NCI-H2107 (cell line): ENCODE measurements at regions not wholly inside any gene's neighbourhood (a gene's known extent, or its start where the extent isn't known, plus 50 kb on each side); places are given as distances from the start of the nearest gene placed in this dataset.

ENCODE experiments used
- DNase-seq: peaks from one replicate; lab custom pipeline; 2025; lab: John Stamatoyannopoulos, UW

DNA sequence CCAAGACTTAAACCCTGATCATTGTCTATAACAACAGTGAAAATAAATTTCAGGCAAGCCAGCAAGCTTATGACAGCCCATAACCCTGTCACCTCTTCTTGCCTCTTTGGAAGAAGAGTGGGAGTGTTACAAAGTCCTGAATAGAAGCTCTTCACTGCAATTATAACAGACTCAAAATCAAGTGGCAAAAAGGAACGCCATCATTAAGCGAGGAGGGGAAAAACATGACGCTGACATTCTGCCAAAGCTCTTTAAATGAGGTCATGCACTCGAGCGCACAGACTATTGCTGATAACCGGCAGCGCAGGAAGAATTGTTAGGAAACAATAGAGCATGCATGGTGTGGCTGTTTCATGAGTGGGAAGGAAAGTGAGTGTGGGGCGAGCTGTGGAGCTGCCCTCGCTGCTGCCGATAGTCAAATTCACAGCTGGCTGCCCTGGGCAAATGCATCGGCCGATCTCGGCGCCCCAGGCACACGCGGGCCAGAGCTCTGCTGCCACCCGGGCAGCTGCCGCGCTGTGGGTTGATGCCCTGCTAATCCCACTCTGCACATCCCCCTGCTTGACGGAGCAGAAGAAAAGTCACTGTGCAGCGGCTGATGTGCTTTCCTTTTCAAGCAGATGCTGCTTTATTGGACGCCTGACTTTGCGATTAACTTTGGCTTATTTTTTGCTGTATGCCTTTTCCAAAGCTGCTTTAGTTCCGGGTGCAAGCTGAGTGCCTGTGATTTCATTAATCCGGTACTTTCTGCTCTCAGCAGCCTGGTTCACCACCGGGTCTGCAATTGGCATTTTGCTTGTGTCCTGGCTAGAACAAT is 102.4 kb upstream of the ST6GALNAC5 start:
- peak; percentile 72 for DNase-seq

DNA sequence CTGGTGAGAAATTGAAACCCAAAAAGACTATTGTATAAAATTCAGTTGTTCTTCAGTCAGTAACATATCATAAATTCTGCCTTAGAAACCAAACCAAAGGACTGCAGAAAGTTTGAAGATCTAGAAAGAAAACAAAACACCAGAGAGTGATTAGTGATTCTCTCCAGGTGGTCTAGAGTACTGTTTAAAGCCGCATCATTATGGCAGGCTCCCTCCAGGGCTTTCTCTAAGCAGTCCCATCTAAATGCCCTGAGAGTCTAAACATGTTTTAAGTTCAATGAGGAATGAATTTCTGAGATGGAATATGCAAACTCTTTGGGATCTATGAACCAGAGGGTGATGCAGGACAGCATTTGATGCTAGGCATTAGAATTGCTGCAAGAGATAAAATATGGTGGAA is 100.9 kb upstream of the ST6GALNAC5 start:
- no peak for DNase-seq

DNA sequence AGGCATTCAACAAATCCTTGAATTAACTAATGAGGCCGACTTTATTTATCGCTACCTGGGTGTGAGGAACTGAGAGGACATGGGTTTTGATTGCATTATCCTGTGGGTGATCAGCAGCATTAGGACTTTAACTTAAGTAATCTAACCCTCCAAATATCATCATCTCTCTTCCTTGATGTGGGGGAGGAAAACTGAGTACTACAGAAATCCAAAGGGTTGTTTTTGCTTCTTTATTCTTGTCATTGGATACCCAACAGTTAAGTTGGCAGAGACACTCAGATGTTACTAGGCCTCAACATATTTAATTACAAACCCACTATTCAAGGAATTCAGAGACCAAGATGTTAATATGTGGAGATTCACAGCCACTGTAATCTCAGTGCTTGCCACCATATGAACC is 97.4 kb upstream of the ST6GALNAC5 start:
- DNase-seq = no peak

DNA sequence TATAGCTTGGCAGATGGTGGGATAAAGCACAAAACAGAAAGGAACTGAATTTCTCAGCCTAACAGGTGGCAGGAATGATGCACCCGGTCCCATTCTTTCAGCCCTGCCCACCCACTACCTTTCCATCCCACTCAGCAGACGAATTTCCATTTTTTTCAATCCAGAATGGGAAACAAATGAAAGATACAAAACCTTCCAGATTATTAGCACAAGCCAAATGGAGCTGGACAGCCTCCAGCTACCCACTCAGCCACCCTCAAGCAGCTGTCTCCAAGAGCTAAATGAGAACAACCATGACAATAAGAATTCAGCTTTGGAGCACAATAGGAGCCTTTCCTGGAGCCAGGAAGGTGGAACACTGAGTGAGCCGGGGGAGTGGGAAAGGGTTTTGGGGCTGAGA is 96.3 kb upstream of the ST6GALNAC5 start:
- peak; percentile 71 for DNase-seq

DNA sequence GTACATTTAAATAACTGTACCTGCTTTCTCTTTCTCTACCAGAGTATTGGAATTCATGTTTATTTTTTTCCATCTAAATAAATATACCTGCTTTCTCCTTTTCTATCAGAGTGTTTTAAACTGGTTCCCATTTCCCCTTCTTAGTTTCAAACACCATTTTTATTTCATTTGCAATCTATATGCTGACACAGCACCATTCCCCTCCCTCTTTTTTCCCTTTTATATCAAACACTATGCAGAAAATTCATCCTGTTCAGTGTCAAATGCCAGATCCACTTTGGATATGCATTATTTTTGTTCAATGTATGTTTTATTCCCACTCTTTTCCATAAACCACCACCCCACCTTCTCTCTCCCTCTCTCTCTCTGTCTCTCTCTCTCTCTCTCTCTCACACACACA is 85.8 kb upstream of the ST6GALNAC5 start:
- DNase-seq = no peak

DNA sequence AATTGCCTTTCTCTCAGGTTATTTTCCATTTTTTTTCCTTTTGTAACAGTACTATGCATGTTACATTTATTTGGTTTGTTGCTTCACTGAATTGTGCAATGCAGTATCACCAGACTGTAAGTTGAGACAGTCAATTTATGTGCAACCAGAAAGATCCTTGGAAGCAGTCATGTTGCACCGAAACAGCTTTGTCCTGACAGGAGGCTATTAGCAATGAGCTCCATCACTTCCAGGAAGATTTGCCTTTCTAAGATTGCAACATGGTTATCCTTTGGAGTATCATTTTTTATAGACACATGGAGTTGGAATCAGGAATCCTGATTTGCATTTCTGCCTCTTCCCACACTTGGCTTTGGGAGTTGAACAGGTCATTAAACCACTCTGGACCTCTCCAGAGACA is 84.5 kb upstream of the ST6GALNAC5 start:
- DNase-seq = no peak

DNA sequence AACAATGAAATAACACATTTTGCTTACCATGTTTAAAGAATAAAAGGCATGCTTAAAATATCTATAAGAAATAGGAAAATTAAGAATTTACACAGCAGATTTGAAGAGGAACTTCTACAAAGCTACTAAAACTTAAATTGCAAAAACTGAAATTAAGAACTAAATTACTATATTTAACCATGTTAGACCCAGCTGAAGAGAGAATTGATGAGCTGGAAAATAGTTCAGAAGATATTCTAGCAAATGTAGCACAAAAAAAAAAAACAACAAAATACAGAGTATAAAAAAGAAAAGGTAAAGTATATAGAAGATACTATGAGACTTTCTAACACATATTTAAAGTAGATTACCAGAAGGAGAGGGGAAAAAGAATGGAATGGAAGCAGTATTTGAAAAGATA is 82.8 kb upstream of the ST6GALNAC5 start:
- no peak for DNase-seq

DNA sequence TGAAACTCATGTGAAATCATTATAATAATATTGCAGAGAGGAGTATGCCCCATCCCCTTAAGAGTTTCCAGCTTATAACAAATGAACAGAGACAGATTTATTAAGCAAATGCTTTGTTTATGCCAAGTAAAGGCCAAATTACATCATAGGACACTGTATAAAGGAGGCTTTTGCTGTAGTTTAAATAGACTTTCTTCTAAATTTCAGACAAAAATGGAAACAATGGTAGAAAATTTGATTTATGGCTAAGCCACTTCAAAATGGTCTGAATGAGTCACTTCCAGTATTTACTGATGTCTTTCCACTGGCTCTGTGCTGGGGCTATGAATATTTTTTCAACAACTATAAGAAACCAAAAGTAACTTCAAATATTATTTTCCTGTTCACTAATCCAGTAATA is 81.1 kb upstream of the ST6GALNAC5 start:
- no peak for DNase-seq

DNA sequence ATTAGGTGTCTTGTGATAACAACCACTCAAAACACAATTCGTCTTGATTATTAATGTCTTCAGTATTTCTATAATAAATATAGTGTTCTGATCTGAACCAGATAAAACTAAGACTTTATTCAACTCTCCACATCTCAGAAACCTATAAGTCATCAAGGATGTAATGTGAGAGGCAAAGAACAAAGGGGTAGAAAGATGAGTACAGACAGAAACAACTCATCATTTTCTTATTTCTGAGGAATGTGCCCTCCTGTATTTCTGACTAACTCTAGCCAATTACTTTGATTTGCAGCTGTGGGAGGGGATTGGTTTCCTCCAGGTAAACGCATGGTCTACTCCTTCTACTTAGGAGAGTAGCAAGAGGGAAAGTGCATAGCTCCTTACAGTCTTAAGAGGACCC is 73.7 kb upstream of the ST6GALNAC5 start:
- DNase-seq = no peak

DNA sequence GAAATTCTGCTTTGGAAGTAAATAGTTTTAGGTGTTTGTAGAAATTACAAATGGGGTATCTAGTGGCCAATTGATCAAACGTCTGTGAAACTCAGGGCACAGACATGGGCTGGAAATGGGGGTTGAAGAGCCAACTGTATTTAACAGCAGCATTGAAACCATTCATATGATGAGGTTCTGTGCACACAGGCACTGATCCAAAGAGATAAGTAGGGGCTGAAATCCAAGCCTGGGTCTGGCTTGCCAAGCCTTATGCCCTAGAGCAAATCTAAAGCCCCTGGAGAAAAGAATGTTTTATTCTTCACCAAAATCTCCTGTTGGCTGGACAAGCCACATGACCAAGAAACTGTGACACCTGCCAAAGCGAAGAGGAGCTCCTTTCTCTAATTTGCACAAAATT is 67.6 kb upstream of the ST6GALNAC5 start:
- DNase-seq = no peak

DNA sequence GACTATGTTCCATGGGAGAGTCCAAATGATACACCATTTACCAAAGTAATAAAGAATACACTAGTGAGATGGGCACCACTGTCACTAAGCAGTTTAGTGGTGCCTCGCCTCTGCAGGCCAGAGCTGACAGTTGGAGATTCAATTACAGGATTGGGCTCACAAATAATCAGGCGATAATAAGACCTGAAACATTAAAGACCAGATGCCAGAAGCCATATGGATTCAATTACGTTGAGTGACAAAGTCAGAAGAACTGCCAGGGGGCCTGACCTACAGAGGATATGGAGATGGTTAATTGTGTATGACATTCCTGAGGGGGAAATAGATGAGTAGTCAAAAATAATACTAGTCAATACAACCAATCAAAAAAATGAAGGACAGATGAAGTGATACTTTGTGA is 65.2 kb upstream of the ST6GALNAC5 start:
- DNase-seq = no peak

DNA sequence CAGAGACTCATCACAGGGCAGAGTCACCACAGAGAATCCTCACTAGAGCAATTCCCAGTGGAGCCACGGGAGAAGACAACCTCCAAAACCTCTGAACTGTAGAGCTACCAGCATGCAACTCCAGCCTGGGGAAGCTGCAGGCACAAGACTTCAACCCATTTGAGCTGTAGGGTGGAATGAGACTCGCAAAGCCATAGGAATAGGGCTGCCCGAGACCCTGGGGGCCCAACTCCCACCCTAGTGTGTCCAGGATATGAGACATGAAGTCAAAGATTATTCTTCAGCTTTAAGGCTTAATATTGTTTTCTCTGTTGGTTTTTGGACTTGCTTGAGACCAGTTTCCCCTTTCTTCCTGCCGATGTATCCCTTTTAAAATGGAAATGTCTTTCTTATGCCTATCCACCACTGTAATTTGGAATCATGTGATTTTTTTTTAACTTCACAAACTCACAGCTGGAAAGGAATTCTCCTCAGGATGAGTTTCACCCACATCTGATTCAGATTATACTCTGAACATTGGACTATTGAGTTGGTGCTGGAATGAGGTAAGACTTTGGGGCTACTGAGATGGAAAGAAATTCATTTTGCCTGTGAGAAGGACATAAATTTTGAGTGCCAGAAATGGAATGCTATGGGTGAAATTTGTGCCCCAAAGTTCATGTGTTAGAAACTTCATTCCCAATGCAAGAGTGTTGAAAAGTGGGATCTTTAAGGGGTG is 59.6 kb upstream of the ST6GALNAC5 start:
- no peak for DNase-seq
